Left ventricle myocardium superior (tissue), 1 donor: ENCODE measurements at regions not wholly inside any gene's neighbourhood (a gene's known extent, or its start where the extent isn't known, plus 50 kb on each side); places are given as distances from the start of the nearest gene placed in this dataset.
A peak's percentile ranks its signal among the peaks of the same experiment; 100 is the strongest.
"Not testable (repeated sequence)": the region's sequence is repeated elsewhere in the genome, so short reads cannot be mapped to it uniquely, and the experiment has no call there.

Source experiments
- ATAC-seq: fragments of 200-7000 bp; cut with Tn5 transposase; one replicate; pipeline ENCODE4 v1.9.1; 2020; ENCODE audit warnings: mild to moderate bottlenecking, moderate library complexity
- DNase-seq: peaks from one replicate; pipeline ENCODE4 v3.0.0-alpha.2; 2020
- intact Hi-C: fragments of 100-400 bp; cut with micrococcal nuclease; formaldehyde crosslinking; loops from one replicate; pipeline ENCODE4 v1.11.0; 2022
- donor health status: DM: no; HTN: yes; CAD: no; lungs with severe emphysema.

- DNase-seq, ATAC-seq, intact Hi-C loops: not testable (repeated sequence)
Observed at GRCh38 chr7:145697412-145698107, 419.0 kb upstream of the CNTNAP2 start.

GRCh38 chr7:145696071-145696470 lies 420.5 kb upstream of the CNTNAP2 start:
- intact Hi-C loops = no loop called here
- DNase-seq (no peak), ATAC-seq (no peak)

- ATAC-seq (peak; percentile 94), DNase-seq (peak; percentile 50)
- intact Hi-C loops = no loop called here
Observed at GRCh38 chr7:145692237-145692950, 424.2 kb upstream of the CNTNAP2 start.

GRCh38 chr7:145691377-145691914 lies 425.2 kb upstream of the CNTNAP2 start:
- DNase-seq = no peak
- intact Hi-C loops = no loop called here
- peak; percentile 73 for ATAC-seq

GRCh38 chr7:145681646-145682045 lies 435.0 kb upstream of the CNTNAP2 start:
- ATAC-seq = peak; percentile 60
- intact Hi-C loops = no loop called here

GRCh38 chr7:145681159-145681558 lies 435.4 kb upstream of the CNTNAP2 start:
- no peak for DNase-seq
- intact Hi-C loops = no loop called here
- peak; percentile 80 for ATAC-seq

More at GRCh38 chr7:145681646-145682045, 435.0 kb upstream of the CNTNAP2 start:
- DNase-seq = no peak

GRCh38 chr7:145665499-145666258 lies 450.9 kb upstream of the CNTNAP2 start:
- intact Hi-C loops = no loop called here
- peak; percentile 98 for ATAC-seq
- no peak for DNase-seq

- peak; percentile 52 for ATAC-seq
- intact Hi-C loops = no loop called here
- DNase-seq = no peak
Observed at GRCh38 chr7:145655666-145656065, 460.9 kb upstream of the CNTNAP2 start.

- ATAC-seq (no peak), DNase-seq (no peak)
- intact Hi-C loops = no loop called here
Observed at GRCh38 chr7:145645135-145645515, 471.5 kb upstream of the CNTNAP2 start.

- intact Hi-C loops = no loop called here
- DNase-seq (no peak), ATAC-seq (no peak)
Observed at GRCh38 chr7:145644426-145645134, 472.0 kb upstream of the CNTNAP2 start.

- ATAC-seq = no peak
Observed at GRCh38 chr7:145643981-145644380, 472.6 kb upstream of the CNTNAP2 start.

GRCh38 chr7:145633513-145633912 lies 483.1 kb upstream of the CNTNAP2 start:
- intact Hi-C loops = no loop called here
- DNase-seq (no peak), ATAC-seq (no peak)

More at GRCh38 chr7:145643981-145644380, 472.6 kb upstream of the CNTNAP2 start:
- intact Hi-C loops = no loop called here
- no peak for DNase-seq

- ATAC-seq (no peak), DNase-seq (no peak)
- intact Hi-C loops = no loop called here
Observed at GRCh38 chr7:145624618-145625017, 492.0 kb upstream of the CNTNAP2 start.

GRCh38 chr7:145605963-145606362 lies 510.6 kb upstream of the CNTNAP2 start:
- DNase-seq (no peak), ATAC-seq (no peak)
- intact Hi-C loops = no loop called here

GRCh38 chr7:145599376-145599775 lies 517.2 kb upstream of the CNTNAP2 start:
- DNase-seq (no peak), ATAC-seq (no peak)
- intact Hi-C loops = no loop called here

GRCh38 chr7:145584401-145584800 lies 532.2 kb upstream of the CNTNAP2 start:
- intact Hi-C loops = no loop called here
- no peak for ATAC-seq
- DNase-seq = no peak

- DNase-seq (peak; percentile 11), ATAC-seq (no peak)
- intact Hi-C loops = no loop called here
Observed at GRCh38 chr7:145582742-145583303, 533.8 kb upstream of the CNTNAP2 start.

GRCh38 chr7:145557805-145558204 lies 558.8 kb upstream of the CNTNAP2 start:
- ATAC-seq = no peak
- intact Hi-C loops = no loop called here

GRCh38 chr7:145543242-145543641 lies 573.4 kb upstream of the CNTNAP2 start:
- intact Hi-C loops = no loop called here
- no peak for DNase-seq

More at GRCh38 chr7:145557805-145558204, 558.8 kb upstream of the CNTNAP2 start:
- DNase-seq = no peak

More at GRCh38 chr7:145543242-145543641, 573.4 kb upstream of the CNTNAP2 start:
- ATAC-seq = no peak
